RPMI7951 (cell line): ENCODE measurements at regions not wholly inside any gene's neighbourhood (a gene's known extent, or its start where the extent isn't known, plus 50 kb on each side); places are given as distances from the start of the nearest gene placed in this dataset.

Experiments
- DNase-seq: peaks from one replicate; pipeline ENCODE4 v3.0.0-alpha.2; 2012; ENCODE audit warnings: low read depth

DNA sequence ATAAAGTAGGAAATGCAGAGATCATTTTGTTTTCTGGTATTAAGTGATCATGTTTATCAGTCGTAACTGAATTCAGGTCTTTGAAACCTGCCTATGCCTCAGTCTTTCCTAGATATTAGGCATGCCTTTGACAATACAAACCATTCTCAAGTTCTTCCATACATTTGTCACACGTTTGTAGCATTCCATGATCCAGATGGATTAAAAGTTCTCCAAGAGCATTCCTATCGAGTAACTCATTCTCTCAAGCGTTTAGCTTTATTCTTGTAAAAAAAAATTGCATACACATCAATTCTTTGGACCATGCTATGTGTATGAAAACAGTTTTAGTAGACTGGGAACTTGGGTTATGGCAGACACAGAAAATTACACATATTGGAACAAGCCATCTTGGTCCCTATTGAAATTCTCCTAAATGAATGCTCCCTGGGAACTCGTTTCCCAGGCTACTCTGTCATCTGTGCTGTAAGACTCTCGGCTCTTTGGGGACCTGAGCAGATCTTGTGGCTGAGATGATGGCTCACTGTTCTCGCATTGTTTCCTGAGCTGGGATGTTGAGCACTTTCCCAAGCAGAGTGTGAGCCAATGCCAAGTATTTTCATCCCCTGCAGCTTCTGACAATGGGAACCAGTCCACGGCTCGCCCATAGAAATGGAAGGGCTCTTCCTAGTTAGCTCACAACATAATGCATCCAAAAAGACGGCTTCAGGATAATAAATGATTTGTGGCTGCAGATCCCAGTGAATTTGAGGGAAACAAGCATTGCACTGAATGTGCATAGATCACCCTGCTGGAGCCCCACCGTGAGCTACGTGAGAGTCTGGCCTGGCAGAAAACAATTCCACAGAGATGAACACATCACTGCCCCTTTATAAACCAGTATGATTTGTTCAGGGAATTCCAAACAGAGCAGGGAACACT lies 230.2 kb downstream of the IRX1 start:
- DNase-seq = no peak

DNA sequence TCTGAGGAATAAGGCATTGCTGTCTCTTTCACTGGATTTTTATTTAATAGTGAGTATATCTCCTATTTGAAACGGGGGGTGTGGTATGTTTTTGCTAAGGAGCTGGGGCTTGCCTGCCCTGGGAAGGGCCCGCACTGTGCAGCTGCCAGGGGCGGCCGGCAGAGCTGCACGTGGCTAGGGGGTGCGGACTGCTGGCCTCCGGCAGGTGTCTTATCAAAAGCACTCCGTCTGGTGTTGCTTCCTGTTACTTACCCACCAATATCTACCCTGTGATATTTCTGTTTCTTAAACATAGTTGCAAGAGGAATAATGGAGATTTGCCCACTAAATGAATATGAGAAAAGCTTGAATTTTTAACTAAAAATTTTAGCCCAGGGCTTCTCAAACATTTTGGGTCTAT lies 232.0 kb downstream of the IRX1 start:
- DNase-seq = no peak

DNA sequence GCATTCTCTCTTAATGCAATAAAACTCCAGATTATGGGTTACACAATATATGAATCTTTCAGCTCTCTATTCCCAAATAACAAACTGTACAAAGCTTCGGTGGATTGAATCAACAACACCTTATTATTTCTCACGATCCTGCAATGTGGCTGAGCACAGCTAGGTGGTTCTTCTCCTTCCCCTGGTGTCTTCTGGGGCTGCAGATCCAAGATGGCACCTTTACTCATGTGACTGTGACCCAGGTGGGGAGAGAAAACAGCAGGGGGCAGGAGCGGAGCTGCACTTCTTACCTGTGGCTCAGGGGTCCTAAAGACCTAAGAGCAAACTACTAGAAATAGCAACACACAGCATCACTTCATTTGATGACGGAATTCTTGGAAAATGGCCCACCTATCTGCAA lies 233.1 kb downstream of the IRX1 start:
- no peak for DNase-seq

DNA sequence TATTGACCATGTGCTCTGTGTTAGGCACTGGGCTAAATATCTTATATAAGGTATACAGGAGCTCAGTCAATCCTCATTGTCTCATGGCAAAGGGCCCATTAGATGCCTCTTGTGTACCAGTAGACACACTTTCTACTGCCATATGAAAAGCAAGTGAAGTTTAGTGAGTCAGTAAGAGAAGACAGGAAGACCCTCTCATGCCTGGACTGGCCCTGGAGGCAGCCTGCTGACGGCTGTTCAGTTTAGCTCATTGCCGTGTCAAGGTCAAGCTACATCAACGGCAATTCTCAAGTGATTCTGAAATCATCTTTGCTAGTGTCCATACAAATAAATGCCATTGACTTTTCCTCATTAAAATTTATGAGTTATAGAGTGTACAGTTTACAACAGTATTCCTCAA lies 237.9 kb downstream of the IRX1 start:
- DNase-seq = no peak

DNA sequence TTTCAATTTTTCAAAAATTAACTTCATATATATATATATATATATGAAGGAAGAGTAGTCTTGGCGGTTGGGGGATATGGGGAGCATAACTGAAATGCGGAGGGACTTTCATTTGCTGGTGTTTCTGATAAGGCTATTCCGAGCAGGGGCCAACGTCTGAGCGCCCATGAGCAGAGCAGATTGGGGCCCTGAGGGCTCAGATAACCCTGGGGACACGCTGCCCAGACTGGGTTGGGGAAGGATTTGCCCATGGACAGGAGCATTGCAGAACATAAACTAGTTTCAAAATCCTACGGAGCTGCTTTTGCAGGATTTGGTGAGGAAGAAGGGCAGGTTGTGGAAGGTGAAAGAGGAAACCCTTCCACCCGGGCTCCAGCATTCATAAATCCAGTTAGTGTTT lies 240.2 kb downstream of the IRX1 start:
- DNase-seq = no peak

DNA sequence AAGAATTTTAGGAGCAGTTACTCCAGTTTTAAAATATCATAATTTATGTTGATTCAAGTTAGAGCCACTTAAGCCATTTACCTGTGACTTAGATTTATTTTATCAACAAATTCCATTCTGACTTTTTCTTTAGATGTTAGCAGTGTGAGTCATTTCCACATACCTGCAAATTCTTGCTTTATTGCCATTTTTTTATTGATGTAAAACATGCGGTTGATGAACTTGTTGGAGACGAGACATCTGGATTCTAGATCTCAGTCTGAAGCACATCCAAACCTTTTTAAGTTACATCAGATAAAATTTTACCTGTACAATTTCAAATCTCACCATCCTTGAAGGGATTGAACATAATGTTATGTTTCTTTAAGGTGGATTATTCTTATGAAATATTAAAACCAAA lies 240.9 kb downstream of the IRX1 start:
- DNase-seq = no peak

DNA sequence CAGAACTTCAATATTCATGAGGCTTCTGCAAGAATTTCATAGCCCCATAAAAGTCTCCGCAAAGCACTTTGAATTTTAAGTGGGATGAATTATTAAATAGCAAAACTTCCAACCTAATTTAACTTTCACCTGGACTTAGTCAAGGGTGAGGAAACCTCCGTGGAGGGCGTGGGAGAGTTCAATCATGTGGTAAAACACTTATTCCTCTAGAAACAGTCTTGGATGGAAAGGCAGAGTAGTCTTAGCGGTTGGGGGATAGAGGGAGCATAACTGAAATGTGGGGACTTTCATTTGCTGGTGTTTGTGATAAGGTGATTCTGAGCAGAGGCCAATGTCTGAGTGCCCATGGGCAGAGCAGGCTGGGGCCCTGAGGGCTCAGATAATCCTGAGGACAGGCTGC lies 241.9 kb downstream of the IRX1 start:
- DNase-seq = no peak

DNA sequence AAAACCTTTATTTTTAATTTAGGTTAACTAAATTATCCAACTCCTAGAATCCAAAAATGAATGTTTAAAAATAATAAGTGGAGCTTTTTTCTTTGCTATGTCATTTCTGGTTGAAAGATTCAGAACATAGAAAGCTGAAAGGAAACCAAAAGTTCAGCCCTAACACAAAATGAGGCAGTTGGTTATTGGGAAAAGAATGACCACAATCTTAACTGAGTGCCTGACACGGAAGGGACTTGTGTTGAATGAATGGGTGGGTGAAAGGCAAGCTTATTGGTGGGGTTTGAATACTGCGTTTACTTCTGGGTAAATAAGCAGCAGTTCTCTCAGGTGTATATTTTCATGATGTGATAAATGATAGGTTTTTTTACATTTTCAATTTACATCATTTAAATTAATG lies 243.5 kb downstream of the IRX1 start:
- no peak for DNase-seq

DNA sequence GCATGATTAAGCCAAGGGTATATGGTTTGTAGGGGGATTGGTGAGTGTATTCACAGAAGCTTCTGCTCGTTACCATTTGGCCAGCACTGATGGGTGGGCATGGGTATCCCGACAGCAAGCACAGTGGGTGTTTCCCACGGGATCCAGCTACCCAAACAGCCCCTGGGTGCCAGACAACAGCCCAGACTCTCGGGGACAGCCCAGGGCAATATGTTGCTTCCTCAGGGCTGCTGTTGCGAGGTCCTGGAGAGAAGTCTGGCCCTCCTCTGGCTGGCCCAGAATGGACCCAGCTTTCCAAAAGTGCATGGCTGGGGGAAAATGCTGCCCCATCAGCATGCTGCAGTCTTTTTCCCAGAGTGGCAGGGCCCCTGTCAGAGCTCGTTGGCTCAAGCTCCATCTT lies 247.0 kb downstream of the IRX1 start:
- DNase-seq = no peak

DNA sequence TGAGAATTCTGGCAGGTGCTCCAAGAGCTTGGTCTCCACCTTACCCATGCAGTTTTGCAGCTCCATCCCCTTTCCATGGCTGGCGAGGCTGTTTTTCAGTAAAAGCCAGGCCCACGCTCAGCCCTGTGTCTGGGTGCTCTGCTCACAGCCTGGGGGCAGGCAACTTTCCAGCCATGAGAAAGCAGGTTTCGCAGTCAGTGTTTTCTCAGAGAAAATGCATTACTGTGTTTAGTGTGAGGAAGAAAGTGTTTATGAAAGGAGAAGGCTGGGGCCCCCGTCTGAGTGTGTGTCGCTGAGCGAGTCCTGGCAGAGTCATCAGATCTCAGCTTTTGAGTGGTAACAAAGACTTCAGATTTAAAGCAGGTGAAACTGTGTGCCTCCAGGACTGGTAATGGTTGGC lies 248.1 kb downstream of the IRX1 start:
- DNase-seq = no peak

DNA sequence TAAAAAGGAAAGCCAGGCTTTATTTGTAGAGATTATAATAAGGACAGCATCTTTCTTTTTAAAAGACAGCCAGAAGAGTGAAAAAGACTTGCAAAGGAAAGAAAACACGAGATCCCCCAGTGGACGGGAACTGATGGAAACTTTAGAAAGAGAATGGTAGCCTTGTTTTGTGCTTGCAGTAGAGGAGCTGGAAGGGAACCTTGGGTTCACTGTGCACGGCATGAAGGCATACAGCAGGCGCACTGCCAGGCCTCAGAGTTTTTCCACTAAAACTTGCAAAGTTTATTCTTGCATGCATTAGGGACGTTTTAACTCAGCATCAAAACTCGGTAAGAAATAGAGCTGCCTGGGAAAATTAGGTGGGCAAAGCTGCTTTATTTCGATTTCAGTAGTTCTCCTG lies 248.6 kb downstream of the IRX1 start:
- DNase-seq = no peak

DNA sequence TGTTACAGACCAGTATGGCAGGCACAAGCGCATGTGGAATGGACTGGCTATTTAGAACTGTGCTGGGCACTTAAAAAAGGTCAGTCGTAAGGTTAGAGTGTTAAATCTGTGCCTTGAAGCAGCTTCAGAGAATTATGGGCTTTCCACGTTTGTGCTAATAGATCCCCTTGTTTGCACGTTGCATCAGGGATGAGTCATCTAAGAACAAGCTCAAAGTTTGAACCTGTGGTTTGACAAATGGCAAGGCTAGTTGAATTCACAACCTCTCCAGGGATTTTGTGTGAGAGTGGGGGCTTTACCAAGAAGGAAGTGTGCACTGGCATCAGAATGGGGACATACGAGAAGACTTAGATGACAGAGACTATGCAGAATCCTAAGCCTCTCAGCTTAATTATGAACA lies 249.6 kb downstream of the IRX1 start:
- no peak for DNase-seq

DNA sequence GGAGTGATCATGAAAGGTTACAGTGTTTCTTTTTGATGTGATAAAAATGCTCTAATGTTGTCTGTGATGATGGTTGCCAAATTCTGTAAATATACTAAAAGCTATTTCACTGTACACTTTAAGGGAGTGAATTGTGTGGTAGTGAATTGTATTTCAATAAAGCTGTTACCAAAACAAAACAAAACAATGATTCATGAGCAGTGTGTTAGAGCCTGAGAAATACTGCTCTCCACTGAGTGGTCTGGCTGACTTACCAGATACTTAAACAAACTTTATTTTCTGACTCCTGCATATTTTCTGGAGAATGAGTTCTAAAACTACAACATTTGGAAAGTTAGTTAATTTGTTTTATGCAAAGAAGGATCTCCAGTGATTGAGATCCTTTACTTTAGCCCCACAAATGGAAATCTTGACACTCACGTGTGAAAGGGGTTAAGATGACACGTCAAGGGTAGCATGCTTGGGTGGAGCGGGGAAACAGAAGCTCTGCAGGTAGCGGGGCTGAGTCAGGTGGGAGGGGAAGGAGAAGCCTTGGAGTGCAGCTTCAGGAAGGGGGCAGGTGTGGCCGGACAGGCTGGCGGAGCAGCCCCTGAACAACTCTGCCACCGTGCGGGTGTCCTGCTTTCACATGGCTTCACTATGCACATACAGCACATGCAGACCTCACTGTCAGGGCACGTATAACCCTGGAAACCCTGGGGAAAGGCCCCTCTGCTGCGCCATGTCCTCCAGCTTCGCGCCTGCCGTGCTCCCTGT lies 256.7 kb downstream of the IRX1 start:
- DNase-seq = no peak

DNA sequence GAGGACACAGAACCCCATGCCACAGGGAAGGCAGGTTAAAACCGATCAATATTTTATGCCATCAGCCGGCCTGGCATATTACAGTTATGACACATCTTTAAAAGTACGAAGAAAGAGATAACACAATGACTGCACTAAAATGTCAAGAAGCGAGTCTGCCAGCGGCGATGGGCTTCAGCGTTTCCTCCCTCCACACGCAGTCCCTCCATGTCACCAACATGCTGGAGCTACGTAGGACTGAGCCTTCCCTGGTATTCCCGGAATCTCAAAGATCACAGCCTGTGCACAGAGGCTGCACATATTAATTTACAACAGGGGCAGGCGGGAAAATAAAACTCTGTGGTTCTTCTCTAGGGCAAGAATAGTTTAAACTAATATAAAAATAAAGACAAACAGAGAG lies 257.7 kb downstream of the IRX1 start:
- no peak for DNase-seq

DNA sequence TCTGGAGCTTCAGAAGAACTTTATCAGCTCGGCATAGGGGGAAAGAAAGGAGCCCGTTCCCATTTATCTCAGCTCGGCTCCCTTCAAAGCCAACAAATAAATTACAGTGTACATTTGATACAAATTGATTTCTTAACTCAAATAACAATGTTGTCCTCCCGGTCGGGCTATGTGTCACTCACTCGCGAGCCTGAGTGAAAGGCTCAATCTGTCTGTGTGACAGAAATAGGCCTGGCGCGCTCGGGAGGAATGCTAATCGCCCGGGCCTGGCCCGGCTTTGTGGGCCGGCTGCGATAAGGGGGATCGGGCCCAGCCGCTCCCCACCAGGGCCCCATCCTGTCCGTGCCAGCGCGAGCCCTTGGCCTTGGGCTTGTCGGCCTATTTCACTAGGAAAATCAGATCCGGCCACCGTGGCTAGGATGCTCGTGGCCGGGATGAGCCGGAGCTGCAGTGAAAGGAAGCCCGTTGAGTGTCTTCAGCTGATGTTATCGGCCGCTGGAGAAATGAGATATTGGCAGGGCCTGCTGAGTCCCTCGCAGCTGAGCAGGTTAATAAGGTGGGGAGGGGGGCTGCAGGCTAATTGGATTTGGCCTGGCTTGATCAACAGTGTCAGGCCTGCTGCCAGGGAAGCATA lies 258.7 kb downstream of the IRX1 start:
- no peak for DNase-seq

DNA sequence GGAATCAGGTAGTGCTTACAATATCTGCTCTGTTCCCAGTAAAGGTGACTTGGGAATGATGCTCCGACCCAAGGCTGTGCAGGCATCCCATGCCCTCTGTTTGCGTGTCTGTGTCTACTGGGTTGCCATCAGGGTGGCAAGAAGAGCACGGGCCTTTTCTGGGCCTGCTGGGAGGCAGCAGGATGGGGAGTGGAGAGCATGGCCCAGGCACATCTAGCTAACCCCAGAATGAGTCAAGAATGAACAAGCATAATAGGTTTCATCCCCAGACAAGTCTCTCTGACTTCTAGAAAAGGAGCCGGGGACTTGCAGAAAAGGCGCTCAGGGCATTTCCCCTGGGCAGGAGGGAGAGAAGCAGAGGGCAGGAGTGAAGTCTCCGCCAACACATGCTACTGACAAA lies 260.4 kb downstream of the IRX1 start:
- no peak for DNase-seq

DNA sequence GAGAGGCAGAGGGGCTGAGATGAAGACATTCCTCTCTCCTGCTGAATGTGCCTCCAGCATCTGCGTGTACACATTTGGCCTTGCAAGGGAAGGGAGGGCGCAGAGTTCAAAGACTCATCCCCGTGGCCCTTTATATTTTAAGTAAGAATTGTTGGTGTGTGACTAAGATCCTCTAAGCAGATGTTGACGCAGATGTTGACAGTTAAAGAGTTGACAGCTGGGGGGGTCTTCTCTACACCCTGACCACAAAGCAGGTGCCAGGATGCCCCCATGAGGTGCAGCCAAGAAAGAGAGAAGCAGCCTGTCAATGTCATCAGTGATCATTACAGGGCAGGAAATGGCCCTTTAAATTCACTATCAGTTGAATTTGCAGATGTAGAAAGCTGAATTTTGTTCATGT lies 262.9 kb downstream of the IRX1 start:
- no peak for DNase-seq

DNA sequence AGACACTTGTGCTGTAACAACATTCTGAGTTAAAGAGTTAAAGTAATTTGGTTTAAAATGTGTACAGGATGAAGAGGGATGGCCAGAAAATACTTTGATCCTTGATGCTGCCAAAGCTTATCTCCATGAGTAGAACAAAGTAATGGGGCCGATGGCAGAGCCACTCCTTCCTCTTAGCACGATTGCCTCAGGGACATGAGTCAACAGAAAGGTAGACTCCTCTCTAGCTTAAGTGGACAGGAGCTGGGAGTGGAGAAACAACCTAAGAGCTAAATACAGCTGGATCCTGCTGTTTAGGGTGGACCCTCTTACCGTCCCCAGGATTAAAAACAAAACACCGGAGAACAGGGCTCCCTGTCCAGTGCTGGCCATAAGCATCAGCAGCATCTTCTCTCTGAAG lies 267.3 kb downstream of the IRX1 start:
- DNase-seq = no peak

DNA sequence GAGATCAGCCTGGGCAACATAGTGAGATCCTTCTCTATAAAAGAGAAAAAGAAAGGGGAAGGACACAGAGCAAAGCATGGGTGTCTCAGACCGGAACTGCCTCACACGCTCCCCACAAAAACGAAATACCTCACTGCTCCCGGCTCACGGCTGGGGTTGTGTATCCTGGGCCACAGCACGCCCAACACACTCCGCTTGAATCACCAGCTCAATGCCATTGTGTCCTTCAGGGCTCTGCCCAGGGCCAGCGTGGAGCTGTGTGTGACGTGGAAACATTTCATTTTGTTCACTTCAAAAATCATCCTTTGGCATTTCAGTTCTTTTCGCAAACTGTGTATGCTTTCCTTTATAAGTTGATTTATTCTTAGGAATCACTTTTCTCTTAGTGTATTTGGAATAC lies 279.5 kb downstream of the IRX1 start:
- no peak for DNase-seq

DNA sequence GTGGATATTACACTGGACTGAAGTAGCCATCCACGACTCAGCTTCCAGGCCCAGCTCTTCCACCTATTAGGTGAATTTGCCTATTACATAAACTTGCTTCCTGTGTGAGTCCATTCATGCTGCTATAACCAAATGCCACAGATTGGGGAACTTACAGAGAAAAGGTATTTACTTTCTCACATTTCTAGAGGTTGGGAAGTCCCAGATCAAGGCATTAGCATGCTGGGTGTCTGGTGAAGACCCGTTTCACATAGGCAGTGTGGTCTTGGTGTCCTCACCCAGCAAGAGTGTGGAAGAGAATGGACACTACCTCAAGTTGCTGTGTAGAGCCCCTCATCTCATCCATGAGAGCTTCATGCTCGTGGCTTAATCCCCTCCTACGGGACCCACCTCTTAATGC lies 282.6 kb downstream of the IRX1 start:
- DNase-seq = no peak

DNA sequence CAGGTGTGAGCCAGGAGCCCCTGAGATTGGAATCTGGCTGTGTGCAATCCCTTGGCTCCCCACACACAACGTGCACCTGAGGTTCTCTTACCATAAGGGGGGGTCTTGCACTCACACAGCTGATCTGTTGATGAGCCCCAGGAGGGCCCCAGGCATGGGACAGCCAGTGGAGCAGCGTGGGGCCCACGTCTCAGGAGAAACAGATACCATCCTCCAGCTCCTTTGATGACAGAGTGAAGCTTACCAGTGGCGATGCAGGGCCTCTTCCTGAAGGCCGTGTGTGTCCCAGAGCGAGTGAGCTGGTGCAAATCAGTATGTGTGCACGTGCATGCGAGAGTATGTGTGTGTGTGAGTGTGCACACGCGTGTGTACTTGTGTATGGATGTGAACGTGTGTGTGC lies 287.4 kb downstream of the IRX1 start:
- DNase-seq = no peak

DNA sequence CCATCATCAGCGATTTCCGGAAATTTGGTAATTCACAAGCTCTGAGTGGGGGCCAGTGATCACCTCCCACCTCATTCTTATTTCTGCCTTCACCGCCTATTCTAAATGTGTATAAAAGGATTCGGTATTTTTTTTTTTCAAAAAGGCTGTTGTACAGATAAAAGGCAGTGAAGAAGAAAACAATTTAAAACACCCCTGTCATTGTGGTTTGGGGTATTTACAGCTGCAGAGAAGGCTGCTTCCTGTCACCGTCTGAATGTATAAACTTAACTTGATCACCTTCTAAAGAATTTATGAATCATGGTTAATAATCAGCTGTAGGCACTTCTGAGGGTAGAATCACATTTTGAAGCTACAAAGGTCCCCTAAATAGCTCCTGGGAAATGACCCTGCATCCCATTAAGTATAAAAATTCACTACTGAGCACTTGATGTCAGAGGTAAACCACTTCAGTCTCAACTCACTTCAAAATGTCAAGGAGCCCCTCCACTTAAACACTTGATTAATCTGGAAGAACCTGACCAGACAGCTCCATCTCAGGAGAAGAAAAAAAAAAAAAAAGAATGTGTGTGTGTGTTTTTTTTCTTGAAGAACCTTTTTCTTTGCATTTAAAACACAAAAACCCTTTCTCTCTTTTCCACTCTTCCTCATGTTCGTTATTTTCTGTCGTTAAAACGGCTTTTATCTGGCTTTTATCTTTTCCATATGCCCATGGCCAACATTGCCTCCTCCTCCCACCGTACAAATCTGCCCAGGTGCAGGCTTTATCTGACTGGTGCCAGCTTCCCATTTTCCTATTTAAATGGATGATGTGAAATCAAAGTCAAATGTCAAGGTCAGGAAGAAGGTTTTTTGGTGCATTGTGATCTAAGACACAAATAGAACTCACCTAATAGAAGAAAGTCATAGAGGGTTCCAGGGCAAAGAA lies 291.2 kb downstream of the IRX1 start:
- no peak for DNase-seq
